NCI-H146 treated with DMSO at 0.1 percent for 48 hours (cell line): ENCODE measurements at regions not wholly inside any gene's neighbourhood (a gene's known extent, or its start where the extent isn't known, plus 50 kb on each side); places are given as distances from the start of the nearest gene placed in this dataset.
"Not testable (repeated sequence)": the region's sequence is repeated elsewhere in the genome, so short reads cannot be mapped to it uniquely, and the experiment has no call there.

ENCODE experiments used
- DNase-seq: peaks from one replicate; lab custom pipeline; 2025; ENCODE audit not compliant: unreplicated experiment; lab: John Stamatoyannopoulos, UW

GRCh38 chr16:88128556-88128955 lies 177.3 kb downstream of the BANP start:
- no peak for DNase-seq

- not testable (repeated sequence) for DNase-seq
Observed at GRCh38 chr16:88129133-88129532, 177.9 kb downstream of the BANP start.

- DNase-seq: no peak
Observed at GRCh38 chr16:88130016-88130415, 178.8 kb downstream of the BANP start.

GRCh38 chr16:88130681-88131080 lies 179.4 kb downstream of the BANP start:
- no peak for DNase-seq

- no peak for DNase-seq
Observed at GRCh38 chr16:88131256-88131655, 180.0 kb downstream of the BANP start.

- DNase-seq: no peak
Observed at GRCh38 chr16:88131966-88132365, 180.7 kb downstream of the BANP start.

GRCh38 chr16:88132836-88133506 lies 181.7 kb downstream of the BANP start:
- no peak for DNase-seq

GRCh38 chr16:88133507-88133843 lies 182.2 kb downstream of the BANP start:
- DNase-seq: no peak

GRCh38 chr16:88134172-88134898 lies 183.1 kb downstream of the BANP start:
- not testable (repeated sequence) for DNase-seq

- DNase-seq: not testable (repeated sequence)
Observed at GRCh38 chr16:88134899-88135682, 183.9 kb downstream of the BANP start.

GRCh38 chr16:88136211-88136713 lies 185.0 kb downstream of the BANP start:
- not testable (repeated sequence) for DNase-seq

GRCh38 chr16:88136939-88137338 lies 185.7 kb downstream of the BANP start:
- not testable (repeated sequence) for DNase-seq

GRCh38 chr16:88139141-88139540 lies 187.9 kb downstream of the BANP start:
- not testable (repeated sequence) for DNase-seq

GRCh38 chr16:88140195-88140594 lies 189.0 kb downstream of the BANP start:
- not testable (repeated sequence) for DNase-seq

- DNase-seq: no peak
Observed at GRCh38 chr16:88141580-88141979, 190.3 kb downstream of the BANP start.

GRCh38 chr16:88142056-88142935 lies 191.1 kb downstream of the BANP start:
- not testable (repeated sequence) for DNase-seq

GRCh38 chr16:88143122-88144027 lies 192.1 kb downstream of the BANP start:
- not testable (repeated sequence) for DNase-seq

- no peak for DNase-seq
Observed at GRCh38 chr16:88144028-88144511, 192.8 kb downstream of the BANP start.

- DNase-seq: not testable (repeated sequence)
Observed at GRCh38 chr16:88145376-88145775, 194.1 kb downstream of the BANP start.
